Ishikawa (cell line): ENCODE measurements at regions not wholly inside any gene's neighbourhood (a gene's known extent, or its start where the extent isn't known, plus 50 kb on each side); places are given as distances from the start of the nearest gene placed in this dataset.

Source experiments
- CEBPB ChIP-seq: IDR thresholded peaks from 2 replicates; pipeline ENCODE4 v1.6.1; 2012
- CREB1 ChIP-seq: IDR thresholded peaks from 2 replicates; pipeline ENCODE4 v1.6.1; 2012; ENCODE audit warnings: low read depth
- EGR1 ChIP-seq: IDR thresholded peaks from 2 replicates; pipeline ENCODE4 v1.6.1; 2012
- EP300 ChIP-seq: IDR thresholded peaks from 2 replicates; pipeline ENCODE4 v1.6.1; 2012; ENCODE audit warnings: borderline replicate concordance
- NFIC ChIP-seq: IDR thresholded peaks from 2 replicates; pipeline ENCODE4 v1.6.1; 2012
- RAD21 ChIP-seq: IDR thresholded peaks from 2 replicates; pipeline ENCODE4 v1.6.1; 2012; ENCODE audit warnings: low read depth
- TAF1 ChIP-seq: IDR thresholded peaks from 2 replicates; pipeline ENCODE4 v1.6.1; 2012; ENCODE audit warnings: low read depth, mild to moderate bottlenecking
- TCF12 ChIP-seq: IDR thresholded peaks from 2 replicates; pipeline ENCODE4 v1.6.1; 2012; ENCODE audit warnings: low read depth
- TEAD4 ChIP-seq: IDR thresholded peaks from 2 replicates; pipeline ENCODE4 v1.6.1; 2012
- USF1 ChIP-seq: IDR thresholded peaks from 2 replicates; pipeline ENCODE4 v1.6.1; 2012
- YY1 ChIP-seq: IDR thresholded peaks from 2 replicates; pipeline ENCODE4 v1.6.1; 2012; ENCODE audit warnings: low read depth
- ZBTB7A ChIP-seq: IDR thresholded peaks from 2 replicates; pipeline ENCODE4 v1.6.1; 2012; ENCODE audit warnings: low read depth

DNA sequence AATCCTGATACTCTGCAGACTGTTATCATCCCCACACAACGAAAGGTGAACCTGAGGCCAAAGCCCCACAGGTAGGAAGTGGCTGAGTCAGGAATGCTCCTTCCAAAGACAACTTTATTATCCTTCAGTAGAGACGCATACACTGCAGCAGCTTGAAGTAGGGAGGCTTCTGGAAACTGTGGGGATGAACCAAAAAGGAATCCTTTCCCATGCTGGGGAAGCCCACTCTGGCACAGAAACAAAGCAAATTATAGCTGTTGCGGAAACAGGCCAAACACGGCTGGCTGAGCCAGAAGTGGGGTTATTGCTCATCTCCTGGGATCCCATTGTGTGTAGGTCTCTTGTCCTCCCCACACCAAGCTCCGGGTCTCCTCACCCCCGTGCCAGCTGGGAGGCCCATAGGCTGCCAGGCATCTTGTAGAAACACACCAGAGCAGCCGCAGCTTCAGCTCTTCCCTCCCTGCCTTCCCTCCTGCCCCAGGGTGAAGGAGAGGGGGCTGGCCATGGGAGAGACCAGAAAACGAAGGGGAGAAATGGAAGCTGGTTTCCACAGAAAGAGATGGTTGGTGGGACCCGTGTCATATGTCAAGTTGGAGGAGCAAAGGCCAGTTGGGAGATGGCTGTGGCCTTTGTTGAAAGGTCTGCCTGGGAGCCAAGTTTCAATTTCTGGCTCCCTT is 176.9 kb upstream of the NABP1 start:
- TF ChIP-seq EP300 (no peak), TAF1 (no peak), TCF12 (no peak), TEAD4 (no peak), NFIC (no peak), YY1 (no peak), RAD21 (no peak), CREB1 (no peak), USF1 (no peak), EGR1 (no peak), ZBTB7A (no peak), CEBPB (no peak)
